ENCODE measurements at regions not wholly inside any gene's neighbourhood (a gene's known extent, or its start where the extent isn't known, plus 50 kb on each side); places are given as distances from the start of the nearest gene placed in this dataset.

DNA sequence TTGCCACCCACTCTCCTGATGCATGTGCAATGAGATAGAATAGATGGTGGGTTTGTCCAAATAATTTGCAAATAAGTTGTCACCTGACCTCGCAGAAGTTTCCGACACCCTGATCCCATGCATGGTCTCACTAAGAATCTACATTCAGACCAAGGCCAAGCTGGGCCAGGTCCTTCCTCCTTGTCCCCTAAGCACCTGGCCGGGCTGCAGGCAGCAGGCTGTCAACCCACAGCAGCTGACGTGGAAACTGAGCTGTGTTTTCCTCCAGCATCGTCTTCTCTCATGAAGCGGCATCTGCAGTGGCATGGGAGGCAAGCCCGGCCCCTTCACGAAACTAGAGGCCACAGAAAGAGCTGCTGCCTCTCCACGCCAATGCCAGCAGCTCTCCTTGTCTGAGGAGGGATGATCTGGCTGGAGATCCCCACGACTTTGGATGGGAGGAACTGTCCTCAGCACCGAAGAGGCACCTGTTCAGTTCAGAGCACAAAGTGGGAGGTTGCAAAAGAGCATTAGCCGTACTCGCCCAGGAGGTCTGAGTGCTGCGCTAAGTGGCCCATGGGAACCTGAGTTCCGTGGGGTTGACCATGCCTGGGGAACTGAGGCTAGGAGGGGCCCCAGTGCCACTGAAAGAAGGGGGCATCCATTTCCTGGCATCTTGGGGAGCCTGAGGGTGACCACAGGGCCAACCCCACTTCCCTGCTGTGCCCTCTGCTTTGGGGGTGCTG is 110.5 kb upstream of the INSIG1 start:
- TF ChIP-seq YY1 (IDR thresholded peaks at IDR 0.05; ENCODE audit: insufficient read depth, insufficient read length): no peak
- no peak for TF ChIP-seq ZNF274 (IDR thresholded peaks at IDR 0.05; ENCODE audit: low read depth, low read length)
- TF ChIP-seq SUZ12 (IDR thresholded peaks at IDR 0.05; ENCODE audit: extremely low read depth, insufficient read depth, insufficient read length): no peak
